Body of pancreas (tissue), 4 donors: ENCODE measurements at regions not wholly inside any gene's neighbourhood (a gene's known extent, or its start where the extent isn't known, plus 50 kb on each side); places are given as distances from the start of the nearest gene placed in this dataset.

Experiments
- CTCF ChIP-seq, 7 experiments: fragments of 450-650 bp in 4 of 7; fragments of 200-600 bp in 3 of 7; sonication (generic) in 3 of 7; IDR thresholded peaks; one replicate each; pipeline ENCODE4 v1.5.1; 2016 to 2019; ENCODE audit warnings: antibody characterized with exemption in 7 of 7
- POLR2A ChIP-seq, 3 donors: fragments of 450-650 bp; IDR thresholded peaks; one replicate each; pipeline ENCODE4 v1.6.1; 2016; ENCODE audit warnings: antibody characterized with exemption in 3 of 3, mild to moderate bottlenecking in 2 of 3

- TF ChIP-seq POLR2A (IDR thresholded peaks at IDR 0.05), result no peak
- TF ChIP-seq CTCF (IDR thresholded peaks at IDR 0.05), result no peak
Observed at GRCh38 chr12:12007713-12008231, 63.0 kb upstream of the BCL2L14 start.
